HG03139 (cell line): ENCODE measurements at regions not wholly inside any gene's neighbourhood (a gene's known extent, or its start where the extent isn't known, plus 50 kb on each side); places are given as distances from the start of the nearest gene placed in this dataset.

ENCODE experiments used
- ATAC-seq: cut with Tn5 transposase; IDR thresholded peaks from one replicate; pipeline ENCODE4 v1.9.1; 2021; ENCODE audit not compliant: unreplicated experiment

- ATAC-seq, result no peak
Measured at GRCh38 chr14:29265852-29266251, 499.3 kb downstream of the FOXG1 start.

DNA sequence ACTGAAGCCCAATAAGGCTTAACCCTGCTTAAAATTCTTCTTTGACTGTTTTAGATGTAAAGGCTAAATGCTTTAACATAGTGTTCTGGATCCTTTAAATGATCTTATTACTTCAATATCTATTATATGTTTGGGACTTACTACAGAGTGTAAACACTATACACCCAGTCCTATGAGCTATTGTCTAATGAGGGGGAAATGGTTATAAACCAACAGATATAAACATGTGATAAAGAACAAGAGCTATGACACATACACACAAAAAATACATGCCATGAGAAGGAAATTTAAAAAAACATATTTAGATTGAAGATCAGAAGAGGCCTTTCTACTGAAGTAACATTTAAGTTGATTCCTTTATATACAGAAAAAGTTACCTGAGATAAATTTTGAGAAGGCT is 505.1 kb downstream of the FOXG1 start:
- ATAC-seq, result no peak

GRCh38 chr14:29273513-29273912 is 506.9 kb downstream of the FOXG1 start:
- no peak for ATAC-seq

DNA sequence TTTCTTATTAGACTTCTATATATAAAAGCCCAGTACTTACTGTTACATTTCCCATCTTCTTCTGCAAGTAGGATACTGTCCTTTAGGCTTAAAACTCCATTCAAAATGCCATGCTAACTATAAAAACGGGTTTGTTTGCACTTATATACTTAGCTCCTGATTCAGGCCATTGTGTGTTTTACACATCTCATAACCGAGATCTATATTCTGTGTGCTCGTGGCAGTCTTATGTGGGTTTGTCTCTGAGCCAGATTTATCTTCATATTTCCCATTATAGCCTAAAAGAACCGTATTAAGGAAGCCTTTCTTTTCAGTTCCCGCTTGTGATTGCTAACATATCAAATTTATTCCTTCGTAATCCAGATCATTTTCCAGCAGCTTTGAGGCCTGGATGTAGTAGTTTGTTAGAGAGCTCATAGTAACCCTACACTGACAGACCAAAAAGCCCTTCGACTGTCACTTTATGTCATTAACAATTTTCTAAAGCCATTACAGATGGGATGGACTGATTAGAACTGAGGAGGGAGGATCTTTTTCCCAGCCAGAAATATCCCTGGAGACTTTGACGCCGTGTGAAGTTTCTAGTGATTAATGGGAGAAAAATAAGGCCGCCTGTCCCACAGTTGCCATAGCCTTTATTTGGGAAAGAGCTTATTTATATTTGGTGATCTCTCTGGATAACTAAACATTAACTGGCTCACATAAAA is 508.5 kb downstream of the FOXG1 start:
- no peak for ATAC-seq

DNA sequence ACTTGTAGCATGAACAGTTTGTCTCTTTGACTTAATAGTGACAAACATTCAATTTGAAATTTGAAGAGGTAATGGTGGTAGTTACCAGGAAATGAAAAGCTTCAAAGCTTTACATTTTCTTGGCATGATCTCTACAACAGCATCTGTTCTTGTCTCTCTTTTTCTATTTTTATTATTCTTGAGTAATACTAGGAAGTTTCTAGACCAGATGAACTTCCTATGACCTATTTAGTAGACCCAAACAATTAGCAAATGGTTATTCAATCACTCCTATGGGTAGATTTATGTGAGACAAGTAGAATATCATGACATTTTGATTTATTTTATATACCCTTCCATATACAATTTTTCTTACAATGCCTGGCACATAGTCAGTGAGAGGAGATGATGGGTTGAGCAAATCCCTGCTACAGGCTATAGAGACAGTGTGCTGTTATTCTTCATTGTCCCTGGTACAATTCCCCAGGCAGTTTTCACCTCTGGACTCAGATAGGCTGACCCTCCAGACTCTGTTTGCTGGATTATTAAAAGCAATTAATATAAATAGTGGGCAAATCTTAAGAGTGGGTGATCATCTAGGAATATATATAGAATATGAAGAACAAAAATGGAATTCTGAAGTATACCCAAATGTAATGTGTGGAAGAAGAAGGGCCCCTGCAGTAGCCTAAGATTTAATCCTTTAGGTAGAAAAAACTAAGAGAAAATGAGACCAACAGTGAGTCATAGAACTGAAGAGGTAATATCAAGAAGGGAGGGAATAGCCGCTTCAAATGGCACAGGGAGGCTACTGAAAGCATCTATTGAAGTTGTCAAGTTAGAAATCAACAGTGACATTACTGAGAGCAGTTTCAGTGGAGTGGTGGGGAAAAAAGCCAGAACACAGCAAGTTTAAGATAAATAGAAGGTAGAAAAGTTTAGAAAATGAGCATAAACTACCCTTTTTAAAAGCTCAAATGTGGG is 512.0 kb downstream of the FOXG1 start:
- ATAC-seq, result no peak

GRCh38 chr14:29282169-29282568 is 515.6 kb downstream of the FOXG1 start:
- no peak for ATAC-seq

GRCh38 chr14:29290441-29290840 is 523.9 kb downstream of the FOXG1 start:
- ATAC-seq, result no peak

DNA sequence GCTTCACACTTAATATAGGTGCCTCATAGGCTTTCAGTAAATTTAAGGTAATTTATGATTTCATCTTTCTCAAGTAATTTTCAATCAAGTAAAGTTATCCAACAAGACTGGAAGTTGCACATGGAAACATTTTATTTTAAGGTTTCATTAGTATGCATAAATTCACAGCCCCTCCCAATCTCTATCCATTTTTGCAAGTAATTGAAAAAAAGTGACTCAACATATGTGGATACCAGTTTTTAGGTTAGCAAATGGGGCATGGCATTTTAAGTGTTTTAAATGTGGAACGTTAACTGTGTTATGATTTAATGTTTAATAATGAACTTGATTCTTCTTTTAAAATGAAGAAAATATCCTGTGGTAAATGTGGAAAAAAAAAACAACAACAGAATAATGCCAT is 532.8 kb downstream of the FOXG1 start:
- no peak for ATAC-seq

DNA sequence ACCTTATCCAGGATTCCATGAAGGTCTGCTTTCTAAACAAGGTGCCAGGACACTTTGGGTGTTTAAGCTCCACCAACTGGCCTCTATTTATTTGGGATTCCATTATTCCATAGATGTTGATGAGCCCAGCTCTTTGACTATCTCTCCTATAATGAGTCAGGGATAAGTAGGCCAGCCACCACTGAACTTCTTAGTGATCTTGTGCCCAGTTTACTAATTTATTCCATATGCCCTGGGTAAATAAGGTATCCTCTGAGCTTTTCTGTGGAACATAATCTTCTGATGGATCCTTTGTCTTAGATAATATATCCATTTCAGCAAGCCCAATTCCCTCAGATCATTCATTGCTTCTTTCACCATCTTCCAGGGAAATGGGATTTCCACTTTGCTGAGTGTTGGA is 535.0 kb downstream of the FOXG1 start:
- ATAC-seq, result no peak

DNA sequence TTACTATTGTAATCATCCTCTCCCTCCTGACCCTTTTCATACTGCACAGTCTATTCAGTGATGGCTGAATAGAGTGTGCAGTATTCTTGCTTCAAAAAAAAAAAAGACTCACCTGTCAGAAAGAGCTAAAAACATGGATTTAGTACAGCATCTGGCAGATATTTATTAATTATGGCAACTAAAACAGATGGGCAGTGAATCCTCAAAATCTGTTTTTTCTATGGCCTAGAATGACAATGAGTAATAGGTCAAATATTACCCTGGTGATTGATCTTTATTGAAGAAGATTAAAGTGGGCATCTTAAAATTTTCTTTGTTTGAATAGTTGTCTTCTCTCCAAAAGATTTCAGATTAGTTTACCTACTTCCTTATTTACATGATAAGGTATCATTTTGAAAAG is 543.6 kb downstream of the FOXG1 start:
- no peak for ATAC-seq

DNA sequence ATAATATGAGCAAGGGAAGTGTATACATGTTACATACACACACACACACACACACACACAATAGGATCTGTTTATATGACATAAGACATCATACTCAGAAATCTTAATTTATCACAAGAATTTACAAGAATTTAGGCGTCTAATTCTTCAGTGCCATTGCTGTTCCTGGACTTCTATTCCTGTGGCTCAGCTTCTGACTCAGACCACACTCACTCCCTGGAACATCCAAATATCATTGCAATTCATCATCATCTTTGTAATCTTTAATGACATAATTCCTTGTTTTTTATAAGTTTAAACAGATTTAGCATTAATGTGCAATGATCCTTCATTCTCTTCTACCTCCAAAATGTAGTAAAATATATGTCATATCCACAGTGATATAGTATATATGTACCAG is 544.2 kb downstream of the FOXG1 start:
- ATAC-seq, result no peak

GRCh38 chr14:29311983-29312382 is 545.4 kb downstream of the FOXG1 start:
- no peak for ATAC-seq

GRCh38 chr14:29316936-29317335 is 550.3 kb downstream of the FOXG1 start:
- ATAC-seq, result no peak

DNA sequence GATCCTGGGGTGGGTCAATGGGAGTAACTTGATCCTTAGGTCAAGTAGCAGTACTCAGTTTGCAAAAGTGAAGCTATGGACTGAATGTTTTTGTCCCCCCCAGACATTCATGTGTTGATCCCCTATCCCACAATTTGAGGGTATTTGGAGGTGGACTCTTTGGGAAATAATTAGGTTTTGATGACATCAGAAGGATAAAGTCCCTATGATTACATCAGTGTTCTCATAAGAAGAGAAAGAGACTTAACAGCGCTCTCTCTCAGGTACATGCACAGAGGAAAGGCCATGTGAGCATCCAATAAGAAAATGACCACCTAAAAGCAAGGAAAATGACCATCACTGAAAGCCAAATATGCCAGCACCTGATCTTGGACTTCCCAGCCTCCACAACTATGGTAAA is 550.8 kb downstream of the FOXG1 start:
- no peak for ATAC-seq

DNA sequence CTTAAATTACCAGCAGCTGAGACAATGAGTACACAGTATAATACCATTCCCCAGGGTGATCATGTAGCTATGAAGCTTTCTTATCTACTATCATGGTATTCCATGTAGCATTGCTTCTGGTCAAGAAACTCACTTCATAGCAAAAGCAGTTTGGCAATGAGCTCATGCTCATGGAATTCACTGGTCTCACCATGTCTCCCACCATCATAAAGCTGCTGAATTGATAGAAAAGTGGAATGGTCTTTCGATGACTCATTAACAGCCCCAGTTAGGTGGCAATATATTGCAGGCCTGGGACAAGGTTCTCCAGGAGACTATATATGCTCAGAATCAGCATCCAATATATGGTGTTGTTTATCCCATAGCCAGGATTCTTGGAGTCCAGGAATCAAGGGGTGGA is 553.7 kb downstream of the FOXG1 start:
- no peak for ATAC-seq

- ATAC-seq, result no peak
Measured at GRCh38 chr14:29321646-29322045, 555.1 kb downstream of the FOXG1 start.

DNA sequence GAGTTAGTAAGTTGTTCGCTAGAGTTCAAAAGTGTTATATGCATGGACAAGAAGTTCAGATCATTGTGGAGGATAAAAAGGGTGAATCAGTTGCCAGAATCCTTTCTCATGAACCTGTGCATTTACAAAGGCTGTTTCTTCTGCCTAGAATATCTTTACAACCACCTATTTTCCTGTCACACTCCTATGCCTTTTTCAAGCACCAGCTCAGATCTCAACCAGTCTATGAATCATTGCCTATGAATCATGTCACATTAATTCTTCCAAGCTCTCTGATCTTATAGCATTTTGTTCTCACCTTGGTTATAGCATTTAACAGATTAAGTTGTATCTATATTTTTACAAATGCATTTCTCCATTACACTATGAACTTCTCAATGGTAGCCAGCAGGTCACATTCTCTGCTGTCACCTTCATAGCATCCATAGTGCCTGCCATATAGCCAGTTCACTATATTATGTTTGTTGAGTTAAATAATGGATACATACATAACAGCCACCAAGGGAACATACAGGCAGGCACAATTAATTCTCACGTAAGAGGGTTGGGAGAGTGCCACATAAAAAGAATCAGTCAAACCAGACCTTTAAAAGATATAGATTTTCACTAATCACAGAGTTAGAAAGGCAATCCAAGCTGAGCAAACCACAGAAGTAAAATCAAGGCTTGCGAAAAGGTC is 573.0 kb downstream of the FOXG1 start:
- ATAC-seq, result no peak

DNA sequence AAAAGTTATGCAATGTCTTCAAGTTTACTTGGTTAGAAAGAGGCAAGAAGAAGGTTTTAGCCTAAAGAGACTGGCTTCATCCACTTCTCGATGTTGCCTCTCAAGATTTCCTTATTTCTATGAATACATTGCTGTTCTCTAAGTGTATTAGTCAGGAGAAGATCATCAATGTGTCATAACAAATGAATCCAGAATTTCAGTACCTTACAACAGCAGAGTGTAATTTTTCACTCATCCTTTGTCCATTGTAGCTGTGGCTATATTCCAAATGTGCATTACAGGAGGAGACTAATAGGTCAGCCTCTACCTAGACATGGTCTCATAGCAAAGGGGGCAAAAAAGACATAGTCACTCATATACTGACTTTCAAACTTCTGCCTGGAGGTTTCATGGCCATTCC is 579.1 kb downstream of the PRKD1 start:
- ATAC-seq, result no peak

DNA sequence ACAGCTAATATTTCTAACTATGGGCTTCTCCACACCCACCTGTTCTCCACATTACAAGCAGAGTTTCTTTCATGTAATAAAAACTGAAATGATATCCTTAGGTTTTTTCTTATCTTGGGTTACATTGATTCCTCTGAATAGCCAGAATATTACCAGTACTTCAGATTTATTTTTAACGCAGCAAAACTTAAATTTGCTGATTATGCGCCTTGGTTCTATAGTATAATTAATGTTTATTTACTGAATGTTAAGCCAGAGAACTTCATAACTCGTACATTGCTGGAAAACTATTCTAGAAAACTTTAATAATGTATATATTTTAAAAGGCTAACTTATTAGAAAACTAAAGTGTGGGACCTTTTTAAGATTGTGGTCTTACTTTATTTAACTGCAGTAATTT is 577.2 kb downstream of the PRKD1 start:
- ATAC-seq, result no peak

DNA sequence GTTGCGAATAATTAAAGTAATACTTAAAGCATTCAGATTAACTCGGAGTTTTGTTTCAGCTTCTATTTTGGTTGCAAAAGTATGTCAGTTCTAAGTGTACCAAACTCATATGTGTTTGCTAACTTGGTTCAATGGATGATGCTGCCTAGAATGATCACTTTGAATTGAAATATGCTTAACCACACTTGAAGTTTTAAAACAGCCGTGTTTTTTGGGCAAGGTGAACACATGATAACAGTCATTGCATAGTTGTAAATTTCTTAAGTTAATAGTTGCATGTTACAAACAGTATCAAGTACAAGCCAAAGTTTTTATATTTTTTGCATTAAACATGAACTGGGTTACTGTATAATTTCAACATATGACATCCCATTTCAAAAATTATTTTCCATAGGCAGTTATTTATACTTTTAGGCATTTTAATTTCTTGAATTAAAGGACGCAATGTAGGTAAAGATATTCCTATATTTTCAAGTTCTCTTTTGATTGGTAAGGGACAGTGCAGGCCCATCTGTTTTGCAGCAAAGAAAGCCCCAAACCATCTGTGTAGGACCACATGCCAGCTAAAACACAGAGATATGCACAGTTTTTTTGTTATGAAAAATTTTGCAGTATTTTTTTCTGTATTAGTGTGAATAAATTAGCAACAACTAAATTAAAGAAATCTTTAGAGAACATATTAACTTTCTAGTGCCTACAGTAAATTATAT is 575.5 kb downstream of the PRKD1 start:
- ATAC-seq, result no peak

DNA sequence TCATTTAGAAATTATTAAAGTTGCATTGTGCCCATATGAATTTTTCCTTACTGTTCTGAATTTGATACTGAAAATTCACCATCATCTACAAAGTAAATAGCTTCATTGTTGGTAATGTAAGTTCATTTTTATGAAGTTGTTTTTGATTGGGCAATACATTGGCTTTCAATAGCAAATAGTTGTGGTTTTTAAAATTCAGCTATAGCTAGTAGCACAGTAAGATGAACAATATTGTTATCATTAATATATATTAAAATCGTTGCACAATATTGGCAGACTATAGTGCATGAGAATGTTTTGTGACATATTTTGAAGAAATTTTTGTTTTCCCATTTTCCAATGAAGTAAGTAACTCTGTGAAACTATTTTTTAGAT is 575.0 kb downstream of the PRKD1 start:
- no peak for ATAC-seq
